H9 (cell line): ENCODE measurements at regions not wholly inside any gene's neighbourhood (a gene's known extent, or its start where the extent isn't known, plus 50 kb on each side); places are given as distances from the start of the nearest gene placed in this dataset.

Experiments used
- DNase-seq: peaks from one replicate; pipeline ENCODE4 v3.0.0-alpha.2; 2017
- H2AFZ ChIP-seq: one replicate; pipeline ENCODE4 v1.6.1; 2013; ENCODE audit warnings: mild to moderate bottlenecking, low read length, control low read depth, moderate library complexity
- H2AK5ac ChIP-seq: 2 replicates; pipeline ENCODE4 v1.6.1; 2013; ENCODE audit warnings: low read length, control low read depth, mixed read lengths; ENCODE audit not compliant: insufficient read length
- H2BK120ac ChIP-seq: one replicate; pipeline ENCODE4 v1.6.1; 2013; ENCODE audit warnings: low read depth, mild to moderate bottlenecking, low read length, control low read depth, inconsistent platforms; ENCODE audit not compliant: poor library complexity, severe bottlenecking
- H2BK12ac ChIP-seq: 2 replicates; pipeline ENCODE4 v1.6.1; 2013; ENCODE audit warnings: low read length, control low read depth, mixed read lengths, low read depth; ENCODE audit not compliant: insufficient read length
- H2BK15ac ChIP-seq: 2 replicates; pipeline ENCODE4 v1.6.1; 2013; ENCODE audit warnings: low read depth, low read length, control low read depth
- H2BK20ac ChIP-seq: one replicate; pipeline ENCODE4 v1.6.1; 2013; ENCODE audit warnings: low read depth, mild to moderate bottlenecking, low read length, control low read depth, inconsistent platforms; ENCODE audit not compliant: poor library complexity, severe bottlenecking
- H2BK5ac ChIP-seq: 2 replicates; pipeline ENCODE4 v1.6.1; 2013; ENCODE audit warnings: low read length, control low read depth, mixed read lengths; ENCODE audit not compliant: insufficient read length
- H3K14ac ChIP-seq: 2 replicates; pipeline ENCODE4 v1.6.1; 2013; ENCODE audit warnings: low read length, control low read depth; ENCODE audit not compliant: insufficient read depth
- H3K18ac ChIP-seq: 2 replicates; pipeline ENCODE4 v1.6.1; 2013; ENCODE audit warnings: low read depth, mild to moderate bottlenecking, mixed read lengths, low read length, control low read depth; ENCODE audit not compliant: insufficient read length
- H3K23ac ChIP-seq: 2 replicates; pipeline ENCODE4 v1.6.1; 2013; ENCODE audit warnings: low read length, control low read depth, mixed read lengths, low read depth; ENCODE audit not compliant: insufficient read length
- H3K23me2 ChIP-seq: 2 replicates; pipeline ENCODE4 v1.6.1; 2013; ENCODE audit warnings: low read depth, mild to moderate bottlenecking, mixed read lengths, low read length, control low read depth; ENCODE audit not compliant: insufficient read length, poor library complexity, severe bottlenecking
- H3K27ac ChIP-seq: 2 replicates; pipeline ENCODE4 v1.5.1; 2013; ENCODE audit warnings: low read length, control low read depth, mixed read lengths, low read depth; ENCODE audit not compliant: insufficient read length
- H3K27me3 ChIP-seq: 2 replicates; pipeline ENCODE4 v1.6.1; 2013; ENCODE audit warnings: low read length, control low read depth, inconsistent platforms; ENCODE audit not compliant: insufficient read depth
- H3K4ac ChIP-seq: 2 replicates; pipeline ENCODE4 v1.6.1; 2013; ENCODE audit warnings: low read depth, mild to moderate bottlenecking, control low read depth, inconsistent platforms, low read length, moderate library complexity
- H3K4me1 ChIP-seq: 2 replicates; pipeline ENCODE4 v1.6.1; 2013; ENCODE audit warnings: low read length, control low read depth, inconsistent platforms; ENCODE audit not compliant: insufficient read depth
- H3K4me2 ChIP-seq: 2 replicates; pipeline ENCODE4 v1.6.1; 2013; ENCODE audit warnings: low read length, control low read depth, mixed read lengths; ENCODE audit not compliant: insufficient read length, insufficient read depth
- H3K56ac ChIP-seq: 2 replicates; pipeline ENCODE4 v1.6.1; 2013; ENCODE audit warnings: low read depth, mild to moderate bottlenecking, mixed read lengths, low read length, control low read depth; ENCODE audit not compliant: insufficient read length
- H3K79me1 ChIP-seq: 2 replicates; pipeline ENCODE4 v1.6.1; 2013; ENCODE audit warnings: low read depth, mild to moderate bottlenecking, moderate library complexity, low read length, control low read depth, inconsistent platforms; ENCODE audit not compliant: insufficient read depth, poor library complexity, severe bottlenecking
- H3K79me2 ChIP-seq: 2 replicates; pipeline ENCODE4 v1.6.1; 2013; ENCODE audit warnings: low read length, control low read depth, inconsistent platforms; ENCODE audit not compliant: insufficient read depth
- H3K9ac ChIP-seq: 2 replicates; pipeline ENCODE4 v1.6.1; 2013; ENCODE audit warnings: low read length, control low read depth, mixed read lengths; ENCODE audit not compliant: insufficient read length; ENCODE audit errors: extremely low read depth
- H3K9me3 ChIP-seq: one replicate; pipeline ENCODE4 v1.6.1; 2013; ENCODE audit warnings: low read depth, low read length, inconsistent platforms; ENCODE audit not compliant: control insufficient read depth
- H3T11ph ChIP-seq: one replicate; pipeline ENCODE4 v1.6.1; 2013; ENCODE audit warnings: mild to moderate bottlenecking, low read length, control low read depth, inconsistent platforms
- H4K20me1 ChIP-seq: one replicate; pipeline ENCODE4 v1.6.1; 2013; ENCODE audit not compliant: control insufficient read depth, insufficient read length, insufficient read depth
- H4K5ac ChIP-seq: 2 replicates; pipeline ENCODE4 v1.6.1; 2013; ENCODE audit warnings: low read depth, mild to moderate bottlenecking, mixed read lengths, low read length, control low read depth; ENCODE audit not compliant: insufficient read length
- H4K8ac ChIP-seq: replicated peaks from 2 replicates; pipeline ENCODE4 v1.6.1; 2013; ENCODE audit warnings: low read length, control low read depth, mixed read lengths, low read depth; ENCODE audit not compliant: insufficient read length
- H4K91ac ChIP-seq: 2 replicates; pipeline ENCODE4 v1.6.1; 2013; ENCODE audit warnings: low read depth, mild to moderate bottlenecking, moderate library complexity, mixed read lengths, low read length, control low read depth; ENCODE audit not compliant: insufficient read length
- H3K27ac Mint-ChIP-seq, 3 experiments: 2 replicates in 2 of 3; 3 replicates in 1 of 3; pipeline ENCODE4 v1.8.0; 2020 to 2021; ENCODE audit warnings: mixed read lengths in 3 of 3, mild to moderate bottlenecking in 1 of 3, moderate library complexity in 1 of 3
- H3K27me3 Mint-ChIP-seq: 2 replicates; pipeline ENCODE4 v1.8.0; 2021; ENCODE audit warnings: low read depth, mild to moderate bottlenecking, moderate library complexity, mixed read lengths
- H3K36me3 Mint-ChIP-seq, 3 experiments: 2 replicates in 2 of 3; 3 replicates in 1 of 3; pipeline ENCODE4 v1.8.0; 2020 to 2021; ENCODE audit warnings: low read depth in 3 of 3, mixed read lengths in 3 of 3; ENCODE audit not compliant: insufficient read depth in 1 of 3
- H3K4me1 Mint-ChIP-seq, 2 experiments: 2 replicates each; pipeline ENCODE4 v1.8.0; 2020; ENCODE audit warnings: mixed read lengths in 2 of 2
- H3K4me3 Mint-ChIP-seq, 2 experiments: 2 replicates in 1 of 2; 3 replicates in 1 of 2; pipeline ENCODE4 v1.8.0; 2020 to 2021; ENCODE audit warnings: mild to moderate bottlenecking in 2 of 2, mixed read lengths in 2 of 2, moderate library complexity in 1 of 2
- H3K9me3 Mint-ChIP-seq, 2 experiments: 2 replicates in 1 of 2; 3 replicates in 1 of 2; pipeline ENCODE4 v1.8.0; 2020; ENCODE audit warnings: mild to moderate bottlenecking in 2 of 2, mixed read lengths in 2 of 2, moderate library complexity in 1 of 2
- CTCF ChIP-seq: fragments of 200-600 bp; sonication (generic); conservative IDR thresholded peaks from 3 replicates; pipeline ENCODE4 v1.8.0; 2021; ENCODE audit warnings: antibody characterized with exemption, mild to moderate bottlenecking

GRCh38 chr15:84112025-84112424 lies 123.5 kb upstream of the GOLGA6L4 start:
- no peak for TF ChIP-seq CTCF
- H2AFZ ChIP-seq = no peak overlapping the region
- no peak overlapping the region for H2BK120ac ChIP-seq
- no peak overlapping the region for H3K4ac ChIP-seq
- no peak overlapping the region for H2BK15ac ChIP-seq
- H3K27me3 Mint-ChIP-seq = no peaks in the 10 kb centered on the region
- no peaks in the 10 kb centered on the region for H3K4me1 Mint-ChIP-seq
- H3K23me2 ChIP-seq = no peaks in the 10 kb centered on the region
- no peak overlapping the region for H2BK20ac ChIP-seq
- no peak overlapping the region for H2BK12ac ChIP-seq
- no peak overlapping the region for H3K27ac ChIP-seq
- H3K9me3 ChIP-seq = no peaks in the 10 kb centered on the region
- no peaks in the 10 kb centered on the region for H4K20me1 ChIP-seq
- H4K91ac ChIP-seq = no peak overlapping the region
- H2BK5ac ChIP-seq = no peak overlapping the region
- H3K4me2 ChIP-seq = no peak overlapping the region
- no peak overlapping the region for H3K27ac Mint-ChIP-seq
- no peaks in the 10 kb centered on the region for H3K27me3 ChIP-seq
- H3K23ac ChIP-seq = no peak overlapping the region
- H3K18ac ChIP-seq = no peak overlapping the region
- H3K4me3 Mint-ChIP-seq = no peak overlapping the region
- H3K56ac ChIP-seq = no peak overlapping the region
- no peak overlapping the region for H3K9ac ChIP-seq
- no peaks in the 10 kb centered on the region for H3K36me3 Mint-ChIP-seq
- no peaks in the 10 kb centered on the region for H3K79me2 ChIP-seq
- no peak overlapping the region for H4K8ac ChIP-seq
- DNase-seq = no peak
- no peaks in the 10 kb centered on the region for H3K79me1 ChIP-seq
- no peaks in the 10 kb centered on the region for H3K9me3 Mint-ChIP-seq
- H2AK5ac ChIP-seq = no peak overlapping the region
- no peak overlapping the region for H3T11ph ChIP-seq
- no peaks in the 10 kb centered on the region for H3K4me1 ChIP-seq
- no peak overlapping the region for H4K5ac ChIP-seq
- H3K14ac ChIP-seq = no peak overlapping the region
